Liver (tissue), 8 donors: ENCODE measurements at regions not wholly inside any gene's neighbourhood (a gene's known extent, or its start where the extent isn't known, plus 50 kb on each side); places are given as distances from the start of the nearest gene placed in this dataset.

ENCODE experiments used
- DNase-seq: peaks from one replicate; pipeline ENCODE4 v3.0.0-alpha.2; 2017; ENCODE audit warnings: low spot score
- H3K27ac ChIP-seq, 2 donors: one replicate each; pipeline ENCODE4 v1.7.0; 2013; ENCODE audit warnings: inconsistent platforms in 2 of 2, low read length in 2 of 2, control low read depth in 1 of 2, low read depth in 1 of 2, mild to moderate bottlenecking in 1 of 2
- H3K27me3 ChIP-seq, 4 donors: one replicate each; pipeline versions ENCODE4 v1.6.1 to v1.7.0; 2013; ENCODE audit warnings: low read length in 3 of 4, inconsistent platforms in 1 of 4, mild to moderate bottlenecking in 1 of 4, moderate library complexity in 1 of 4; ENCODE audit not compliant: control insufficient read depth in 4 of 4, insufficient read depth in 4 of 4
- H3K36me3 ChIP-seq, 4 donors: one replicate each; pipeline versions ENCODE4 v1.6.1 to v1.7.0; 2013; ENCODE audit warnings: low read length in 3 of 4, mild to moderate bottlenecking in 3 of 4, low read depth in 1 of 4, moderate library complexity in 1 of 4; ENCODE audit not compliant: control insufficient read depth in 4 of 4, insufficient read depth in 3 of 4
- H3K4me1 ChIP-seq, 4 donors: one replicate each; pipeline versions ENCODE4 v1.6.1 to v1.7.0; 2013; ENCODE audit warnings: low read length in 3 of 4, mild to moderate bottlenecking in 3 of 4, moderate library complexity in 1 of 4; ENCODE audit not compliant: control insufficient read depth in 4 of 4, insufficient read depth in 4 of 4
- H3K4me3 ChIP-seq, 3 donors: one replicate each; pipeline versions ENCODE4 v1.6.1 to v1.7.0; 2013; ENCODE audit warnings: low read length in 3 of 3, control low read depth in 1 of 3, low read depth in 1 of 3, mild to moderate bottlenecking in 1 of 3
- H3K9ac ChIP-seq, 2 donors: one replicate each; pipeline ENCODE4 v1.7.0; 2013; ENCODE audit warnings: low read length in 2 of 2, mild to moderate bottlenecking in 2 of 2, moderate library complexity in 2 of 2, control low read depth in 1 of 2, low read depth in 1 of 2
- H3K9me3 ChIP-seq, 4 donors: one replicate each; pipeline versions ENCODE4 v1.6.1 to v1.7.0; 2013; ENCODE audit warnings: low read length in 3 of 4; ENCODE audit not compliant: control insufficient read depth in 4 of 4
- EGR1 ChIP-seq, 2 donors: IDR thresholded peaks; 2 replicates each; pipeline ENCODE4 v1.6.1; 2016 to 2018; ENCODE audit warnings: antibody characterized with exemption in 2 of 2, low read depth in 2 of 2
- FOXA1 ChIP-seq: IDR thresholded peaks from 2 replicates; pipeline ENCODE4 v1.6.1; 2016; ENCODE audit warnings: antibody characterized with exemption
- FOXA2 ChIP-seq: IDR thresholded peaks from 2 replicates; pipeline ENCODE4 v1.6.1; 2016; ENCODE audit warnings: antibody characterized with exemption
- GABPA ChIP-seq, 2 donors: IDR thresholded peaks in 1 of 2; conservative IDR thresholded peaks in 1 of 2; 2 replicates each; pipeline ENCODE4 v1.6.1; 2016; ENCODE audit warnings: antibody characterized with exemption in 2 of 2, mild to moderate bottlenecking in 1 of 2, moderate library complexity in 1 of 2
- HNF4A ChIP-seq, 2 donors: conservative IDR thresholded peaks; 2 replicates each; pipeline ENCODE4 v1.6.1; 2016; ENCODE audit warnings: antibody characterized with exemption in 2 of 2, mild to moderate bottlenecking in 2 of 2
- JUND ChIP-seq, 2 donors: IDR thresholded peaks; 2 replicates each; pipeline ENCODE4 v1.6.1; 2016; ENCODE audit warnings: antibody characterized with exemption in 2 of 2
- NR2F2 ChIP-seq: IDR thresholded peaks from 2 replicates; pipeline ENCODE4 v1.6.1; 2016; ENCODE audit warnings: antibody characterized with exemption
- RAD21 ChIP-seq, 2 donors: IDR thresholded peaks; 2 replicates each; pipeline ENCODE4 v1.6.1; 2016; ENCODE audit warnings: antibody characterized with exemption in 2 of 2, mild to moderate bottlenecking in 2 of 2
- RXRA ChIP-seq, 2 donors: IDR thresholded peaks; 2 replicates each; pipeline ENCODE4 v1.6.1; 2017 to 2018; ENCODE audit warnings: antibody characterized with exemption in 2 of 2, mild to moderate bottlenecking in 1 of 2
- SP1 ChIP-seq: IDR thresholded peaks from 2 replicates; pipeline ENCODE4 v1.6.1; 2018; ENCODE audit warnings: antibody characterized with exemption, mild to moderate bottlenecking
- TAF1 ChIP-seq: conservative IDR thresholded peaks from 2 replicates; pipeline ENCODE4 v1.6.1; 2016; ENCODE audit warnings: antibody characterized with exemption, mild to moderate bottlenecking
- YY1 ChIP-seq: IDR thresholded peaks from 2 replicates; pipeline ENCODE4 v1.6.1; 2016; ENCODE audit warnings: antibody characterized with exemption, mild to moderate bottlenecking
- WGBS: extraction: QIAGEN DNeasy Blood & Tissue Kit; methylation state at CpG from one replicate; pipeline ENCODE4 v1.1.7; 2013; 5-methylcytosine and 5-hydroxymethylcytosine counted together
- TF ChIP-seq, protein P1 (sequence below): IDR thresholded peaks from 2 replicates; pipeline ENCODE4 v1.6.1; 2016; ENCODE audit warnings: antibody characterized with exemption
- TF ChIP-seq, protein P2 (sequence below): IDR thresholded peaks from 2 replicates; pipeline ENCODE4 v1.6.1; 2016; ENCODE audit warnings: antibody characterized with exemption
- TF ChIP-seq, protein P3 (sequence below): IDR thresholded peaks from 2 replicates; pipeline ENCODE4 v1.6.1; 2016; ENCODE audit warnings: antibody characterized with exemption
- TF ChIP-seq, protein P4 (sequence below): IDR thresholded peaks from 2 replicates; pipeline ENCODE4 v1.6.1; 2016; ENCODE audit warnings: antibody characterized with exemption, mild to moderate bottlenecking
- TF ChIP-seq, protein P5 (sequence below): fragments of 150-350 bp; IDR thresholded peaks from 2 replicates; pipeline ENCODE4 v1.5.1; 2017; ENCODE audit warnings: improper control_type of control experiment, low read depth, low read length; ENCODE audit not compliant: missing input control
- donor health status: healthy.
- donor health status: healthy.
- donor health status: healthy.
- donor health status: healthy.
- donor health status: healthy.

GRCh38 chr2:71788186-71788525, 334.8 kb downstream of the DYSF start:
- Histone ChIP-seq H3K27me3 (no peaks in the 10 kb centered on the region), H3K4me3 (no peak overlapping the region), H3K9ac (no peak overlapping the region), H3K4me1 (no peaks in the 10 kb centered on the region), H3K36me3 (no peaks in the 10 kb centered on the region), H3K9me3 (no peaks in the 10 kb centered on the region), H3K27ac (no peak overlapping the region)
- no peak for DNase-seq
- TF ChIP-seq FOXA1 (no peak), HNF4A (conservative IDR thresholded peaks at IDR 0.05) (no peak), NR2F2 (no peak), YY1 (no peak), JUND (IDR thresholded peaks at IDR 0.05) (no peak), FOXA2 (no peak), RAD21 (IDR thresholded peaks at IDR 0.05) (no peak), RXRA (IDR thresholded peaks at IDR 0.05) (no peak)
- TF ChIP-seq, protein P1, sequence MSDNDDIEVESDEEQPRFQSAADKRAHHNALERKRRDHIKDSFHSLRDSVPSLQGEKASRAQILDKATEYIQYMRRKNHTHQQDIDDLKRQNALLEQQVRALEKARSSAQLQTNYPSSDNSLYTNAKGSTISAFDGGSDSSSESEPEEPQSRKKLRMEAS, result no peak
- TF ChIP-seq, protein P2, sequence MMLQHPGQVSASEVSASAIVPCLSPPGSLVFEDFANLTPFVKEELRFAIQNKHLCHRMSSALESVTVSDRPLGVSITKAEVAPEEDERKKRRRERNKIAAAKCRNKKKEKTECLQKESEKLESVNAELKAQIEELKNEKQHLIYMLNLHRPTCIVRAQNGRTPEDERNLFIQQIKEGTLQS, result no peak
- TF ChIP-seq, protein P3, sequence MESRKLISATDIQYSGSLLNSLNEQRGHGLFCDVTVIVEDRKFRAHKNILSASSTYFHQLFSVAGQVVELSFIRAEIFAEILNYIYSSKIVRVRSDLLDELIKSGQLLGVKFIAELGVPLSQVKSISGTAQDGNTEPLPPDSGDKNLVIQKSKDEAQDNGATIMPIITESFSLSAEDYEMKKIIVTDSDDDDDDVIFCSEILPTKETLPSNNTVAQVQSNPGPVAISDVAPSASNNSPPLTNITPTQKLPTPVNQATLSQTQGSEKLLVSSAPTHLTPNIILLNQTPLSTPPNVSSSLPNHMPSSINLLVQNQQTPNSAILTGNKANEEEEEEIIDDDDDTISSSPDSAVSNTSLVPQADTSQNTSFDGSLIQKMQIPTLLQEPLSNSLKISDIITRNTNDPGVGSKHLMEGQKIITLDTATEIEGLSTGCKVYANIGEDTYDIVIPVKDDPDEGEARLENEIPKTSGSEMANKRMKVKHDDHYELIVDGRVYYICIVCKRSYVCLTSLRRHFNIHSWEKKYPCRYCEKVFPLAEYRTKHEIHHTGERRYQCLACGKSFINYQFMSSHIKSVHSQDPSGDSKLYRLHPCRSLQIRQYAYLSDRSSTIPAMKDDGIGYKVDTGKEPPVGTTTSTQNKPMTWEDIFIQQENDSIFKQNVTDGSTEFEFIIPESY, result no peak
- WGBS, result 92% methylated on average over 7 of the region's 7 CpGs

DNA sequence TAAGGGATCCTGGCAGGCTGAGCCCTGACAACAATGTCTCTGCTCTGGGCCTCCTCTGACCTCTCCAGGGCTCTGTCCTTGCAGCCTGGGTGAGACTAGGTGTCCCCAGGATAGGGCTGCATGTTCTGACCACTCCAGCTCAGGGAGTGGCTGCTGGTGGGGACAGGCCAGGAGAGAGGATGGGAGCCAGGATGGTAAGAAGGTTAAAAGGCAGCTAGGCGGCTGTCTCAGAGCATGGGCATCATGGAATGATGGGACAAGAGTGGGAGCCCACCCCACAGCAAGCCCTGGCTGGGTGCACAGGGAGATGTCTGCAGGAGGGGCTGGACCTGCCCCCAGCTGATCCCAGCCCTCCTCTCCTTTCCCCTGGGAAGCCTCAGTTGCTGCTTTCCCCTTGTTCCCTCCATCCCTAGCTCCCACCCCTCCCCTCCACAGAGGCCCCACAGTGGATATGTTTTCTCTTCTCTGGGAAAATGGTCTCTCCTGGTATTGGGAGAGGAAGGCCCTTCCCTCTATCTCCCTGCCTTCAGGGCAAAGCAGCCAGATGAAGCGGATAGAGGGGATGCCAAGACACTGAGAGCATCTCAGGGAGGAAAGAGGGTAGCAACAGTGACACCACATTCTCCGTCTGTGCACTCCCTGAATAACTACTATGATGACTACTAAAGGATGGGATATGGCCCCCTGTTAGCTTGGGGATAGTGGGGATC, 334.3 kb downstream of the DYSF start:
- Histone ChIP-seq H3K27me3 (no peaks in the 10 kb centered on the region), H3K9me3 (no peaks in the 10 kb centered on the region), H3K27ac (no peak overlapping the region), H3K4me1 (no peaks in the 10 kb centered on the region), H3K4me3 (no peak overlapping the region), H3K36me3 (no peaks in the 10 kb centered on the region), H3K9ac (no peak overlapping the region)
- no peak for DNase-seq
- no peak for TF ChIP-seq EGR1 (IDR thresholded peaks at IDR 0.05; ENCODE audit: low read depth in 2 of 2)
- TF ChIP-seq, protein P1, result no peak
- TF ChIP-seq RXRA (IDR thresholded peaks at IDR 0.05), result no peak
- TF ChIP-seq, protein P2, result no peak
- TF ChIP-seq YY1, result no peak
- TF ChIP-seq NR2F2, result no peak
- TF ChIP-seq, protein P3, result no peak
- TF ChIP-seq JUND (IDR thresholded peaks at IDR 0.05), result no peak
- TF ChIP-seq HNF4A (conservative IDR thresholded peaks at IDR 0.05), result no peak
- TF ChIP-seq RAD21 (IDR thresholded peaks at IDR 0.05), result no peak
- TF ChIP-seq, protein P4, sequence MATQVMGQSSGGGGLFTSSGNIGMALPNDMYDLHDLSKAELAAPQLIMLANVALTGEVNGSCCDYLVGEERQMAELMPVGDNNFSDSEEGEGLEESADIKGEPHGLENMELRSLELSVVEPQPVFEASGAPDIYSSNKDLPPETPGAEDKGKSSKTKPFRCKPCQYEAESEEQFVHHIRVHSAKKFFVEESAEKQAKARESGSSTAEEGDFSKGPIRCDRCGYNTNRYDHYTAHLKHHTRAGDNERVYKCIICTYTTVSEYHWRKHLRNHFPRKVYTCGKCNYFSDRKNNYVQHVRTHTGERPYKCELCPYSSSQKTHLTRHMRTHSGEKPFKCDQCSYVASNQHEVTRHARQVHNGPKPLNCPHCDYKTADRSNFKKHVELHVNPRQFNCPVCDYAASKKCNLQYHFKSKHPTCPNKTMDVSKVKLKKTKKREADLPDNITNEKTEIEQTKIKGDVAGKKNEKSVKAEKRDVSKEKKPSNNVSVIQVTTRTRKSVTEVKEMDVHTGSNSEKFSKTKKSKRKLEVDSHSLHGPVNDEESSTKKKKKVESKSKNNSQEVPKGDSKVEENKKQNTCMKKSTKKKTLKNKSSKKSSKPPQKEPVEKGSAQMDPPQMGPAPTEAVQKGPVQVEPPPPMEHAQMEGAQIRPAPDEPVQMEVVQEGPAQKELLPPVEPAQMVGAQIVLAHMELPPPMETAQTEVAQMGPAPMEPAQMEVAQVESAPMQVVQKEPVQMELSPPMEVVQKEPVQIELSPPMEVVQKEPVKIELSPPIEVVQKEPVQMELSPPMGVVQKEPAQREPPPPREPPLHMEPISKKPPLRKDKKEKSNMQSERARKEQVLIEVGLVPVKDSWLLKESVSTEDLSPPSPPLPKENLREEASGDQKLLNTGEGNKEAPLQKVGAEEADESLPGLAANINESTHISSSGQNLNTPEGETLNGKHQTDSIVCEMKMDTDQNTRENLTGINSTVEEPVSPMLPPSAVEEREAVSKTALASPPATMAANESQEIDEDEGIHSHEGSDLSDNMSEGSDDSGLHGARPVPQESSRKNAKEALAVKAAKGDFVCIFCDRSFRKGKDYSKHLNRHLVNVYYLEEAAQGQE, result no peak
- no peak for TF ChIP-seq SP1
- TF ChIP-seq, protein P5, sequence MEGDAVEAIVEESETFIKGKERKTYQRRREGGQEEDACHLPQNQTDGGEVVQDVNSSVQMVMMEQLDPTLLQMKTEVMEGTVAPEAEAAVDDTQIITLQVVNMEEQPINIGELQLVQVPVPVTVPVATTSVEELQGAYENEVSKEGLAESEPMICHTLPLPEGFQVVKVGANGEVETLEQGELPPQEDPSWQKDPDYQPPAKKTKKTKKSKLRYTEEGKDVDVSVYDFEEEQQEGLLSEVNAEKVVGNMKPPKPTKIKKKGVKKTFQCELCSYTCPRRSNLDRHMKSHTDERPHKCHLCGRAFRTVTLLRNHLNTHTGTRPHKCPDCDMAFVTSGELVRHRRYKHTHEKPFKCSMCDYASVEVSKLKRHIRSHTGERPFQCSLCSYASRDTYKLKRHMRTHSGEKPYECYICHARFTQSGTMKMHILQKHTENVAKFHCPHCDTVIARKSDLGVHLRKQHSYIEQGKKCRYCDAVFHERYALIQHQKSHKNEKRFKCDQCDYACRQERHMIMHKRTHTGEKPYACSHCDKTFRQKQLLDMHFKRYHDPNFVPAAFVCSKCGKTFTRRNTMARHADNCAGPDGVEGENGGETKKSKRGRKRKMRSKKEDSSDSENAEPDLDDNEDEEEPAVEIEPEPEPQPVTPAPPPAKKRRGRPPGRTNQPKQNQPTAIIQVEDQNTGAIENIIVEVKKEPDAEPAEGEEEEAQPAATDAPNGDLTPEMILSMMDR, result no peak
- no peak for TF ChIP-seq FOXA1
- no peak for TF ChIP-seq FOXA2
- TF ChIP-seq GABPA (IDR thresholded peaks at IDR 0.05 in 1 of 2, conservative IDR thresholded peaks at IDR 0.05 in 1 of 2), result no peak
- TF ChIP-seq TAF1, result no peak
- WGBS, result 89% methylated on average over 3 of the region's 3 CpGs
